Epithelial cell of prostate (primary cell): ENCODE measurements at regions not wholly inside any gene's neighbourhood (a gene's known extent, or its start where the extent isn't known, plus 50 kb on each side); places are given as distances from the start of the nearest gene placed in this dataset.
"Not testable (repeated sequence)": the region's sequence is repeated elsewhere in the genome, so short reads cannot be mapped to it uniquely, and the experiment has no call there.

Experiments
- DNase-seq: peaks from one replicate; pipeline ENCODE4 v3.0.0-alpha.2; 2011; ENCODE audit warnings: low read depth, low spot score
- H3K27ac ChIP-seq: fragments of 450-650 bp; 2 replicates; pipeline ENCODE4 v1.5.1; 2017; ENCODE audit warnings: mild to moderate bottlenecking

- no peak for DNase-seq
- H3K27ac ChIP-seq, result no peak overlapping the region
Measured at GRCh38 chr2:8364668-8365067, 317.2 kb upstream of the ID2 start.

GRCh38 chr2:8365331-8365910, 316.4 kb upstream of the ID2 start:
- H3K27ac ChIP-seq, result no peak overlapping the region
- no peak for DNase-seq

- DNase-seq, result no peak
- no peak overlapping the region for H3K27ac ChIP-seq
Measured at GRCh38 chr2:8367833-8368232, 314.0 kb upstream of the ID2 start.

- no peak for DNase-seq
Measured at GRCh38 chr2:8368463-8368862, 313.4 kb upstream of the ID2 start.

GRCh38 chr2:8369522-8369921, 312.3 kb upstream of the ID2 start:
- H3K27ac ChIP-seq, result no peak overlapping the region
- no peak for DNase-seq

More at GRCh38 chr2:8368463-8368862, 313.4 kb upstream of the ID2 start:
- no peak overlapping the region for H3K27ac ChIP-seq

GRCh38 chr2:8370258-8370802, 311.5 kb upstream of the ID2 start:
- no peak for DNase-seq

GRCh38 chr2:8371653-8372052, 310.2 kb upstream of the ID2 start:
- H3K27ac ChIP-seq, result no peak overlapping the region
- no peak for DNase-seq

More at GRCh38 chr2:8370258-8370802, 311.5 kb upstream of the ID2 start:
- no peak overlapping the region for H3K27ac ChIP-seq

GRCh38 chr2:8374782-8375181, 307.1 kb upstream of the ID2 start:
- no peak overlapping the region for H3K27ac ChIP-seq
- DNase-seq, result no peak

- no peak overlapping the region for H3K27ac ChIP-seq
- DNase-seq, result no peak
Measured at GRCh38 chr2:8376603-8377410, 305.0 kb upstream of the ID2 start.

- DNase-seq, result no peak
- no peak overlapping the region for H3K27ac ChIP-seq
Measured at GRCh38 chr2:8378016-8378810, 303.6 kb upstream of the ID2 start.

- no peak overlapping the region for H3K27ac ChIP-seq
- DNase-seq, result no peak
Measured at GRCh38 chr2:8379128-8379527, 302.7 kb upstream of the ID2 start.

GRCh38 chr2:8379549-8379948, 302.3 kb upstream of the ID2 start:
- H3K27ac ChIP-seq, result no peak overlapping the region
- DNase-seq, result no peak

GRCh38 chr2:8380026-8380425, 301.8 kb upstream of the ID2 start:
- no peak for DNase-seq
- no peak overlapping the region for H3K27ac ChIP-seq

- no peak for DNase-seq
- H3K27ac ChIP-seq, result no peak overlapping the region
Measured at GRCh38 chr2:8380566-8380965, 301.3 kb upstream of the ID2 start.

GRCh38 chr2:8382485-8382884, 299.4 kb upstream of the ID2 start:
- DNase-seq, result no peak
- H3K27ac ChIP-seq, result no peak overlapping the region

- DNase-seq, H3K27ac ChIP-seq: not testable (repeated sequence)
Measured at GRCh38 chr2:8386748-8387147, 295.1 kb upstream of the ID2 start.

GRCh38 chr2:8388781-8389180, 293.1 kb upstream of the ID2 start:
- H3K27ac ChIP-seq, result no peak overlapping the region

GRCh38 chr2:8389431-8390108, 292.3 kb upstream of the ID2 start:
- DNase-seq, result no peak
- no peak overlapping the region for H3K27ac ChIP-seq

More at GRCh38 chr2:8388781-8389180, 293.1 kb upstream of the ID2 start:
- no peak for DNase-seq

GRCh38 chr2:8391126-8391525, 290.7 kb upstream of the ID2 start:
- DNase-seq, result no peak

GRCh38 chr2:8391584-8391983, 290.3 kb upstream of the ID2 start:
- DNase-seq, result no peak
- H3K27ac ChIP-seq, result no peak overlapping the region

More at GRCh38 chr2:8391126-8391525, 290.7 kb upstream of the ID2 start:
- no peak overlapping the region for H3K27ac ChIP-seq
